ENCODE measurements at regions not wholly inside any gene's neighbourhood (a gene's known extent, or its start where the extent isn't known, plus 50 kb on each side); places are given as distances from the start of the nearest gene placed in this dataset.

GRCh38 chr4:104860238-104861123, 286.2 kb upstream of the TET2 start (continued):
- TF ChIP-seq CTCF (IDR thresholded peaks at IDR 0.05 in 2 of 3, conservative IDR thresholded peaks at IDR 0.05 in 1 of 3; ENCODE audit: control insufficient read depth in 2 of 3, extremely low read depth in 1 of 3, insufficient read depth in 1 of 3, low read depth in 3 of 3, low read length in 3 of 3) (peak; percentile 74 to 96 (median 90); a peak in 5 of 6 replicates), GABPA (IDR thresholded peaks at IDR 0.05; ENCODE audit: low read depth) (no peak), FOXM1 (IDR thresholded peaks at IDR 0.05; ENCODE audit: low read depth, low read length) (peak; percentile 44; the same call in 1 of the 2 replicates), BMI1 (IDR thresholded peaks at IDR 0.05; ENCODE audit: borderline replicate concordance) (no peak), POLR2A (IDR thresholded peaks at IDR 0.05; ENCODE audit: low read depth, low read length) (no peak), CBFB (IDR thresholded peaks at IDR 0.05; ENCODE audit: low read depth) (no peak), NFYB (IDR thresholded peaks at IDR 0.05; ENCODE audit: insufficient read depth, low read depth, low read length) (no peak), IKZF2 (IDR thresholded peaks at IDR 0.05) (no peak), FOXK2 (IDR thresholded peaks at IDR 0.05) (no peak), TAF1 (IDR thresholded peaks at IDR 0.05; ENCODE audit: borderline replicate concordance, low read depth, low read length) (no peak), IRF5 (IDR thresholded peaks at IDR 0.05; ENCODE audit: borderline replicate concordance) (no peak), DPF2 (IDR thresholded peaks at IDR 0.05) (no peak), SMC3 (IDR thresholded peaks at IDR 0.05; ENCODE audit: borderline replicate concordance, low read length) (peak; percentile 97), MEF2A (IDR thresholded peaks at IDR 0.05; ENCODE audit: insufficient read depth, low read depth, low read length) (0 out of 2 replicates have a peak, but pooled peaks have one; percentile 23), SREBF2 (IDR thresholded peaks at IDR 0.05; ENCODE audit: low read length) (no peak), RBBP5 (conservative IDR thresholded peaks at IDR 0.05) (no peak), STAT1 (conservative IDR thresholded peaks at IDR 0.05) (no peak), NFXL1 (IDR thresholded peaks at IDR 0.05; ENCODE audit: borderline replicate concordance) (no peak), TCF7 (IDR thresholded peaks at IDR 0.05; ENCODE audit: borderline replicate concordance) (no peak), MEF2B (IDR thresholded peaks at IDR 0.05; ENCODE audit: partially characterized antibody, poor library complexity, severe bottlenecking) (no peak), HSF1 (IDR thresholded peaks at IDR 0.05; ENCODE audit: low read depth, low read length) (no peak), YY1 (IDR thresholded peaks at IDR 0.05; ENCODE audit: low read depth, low read length) (peak; percentile 41; the same call in 1 of the 2 replicates)
- TF ChIP-seq, protein P1, sequence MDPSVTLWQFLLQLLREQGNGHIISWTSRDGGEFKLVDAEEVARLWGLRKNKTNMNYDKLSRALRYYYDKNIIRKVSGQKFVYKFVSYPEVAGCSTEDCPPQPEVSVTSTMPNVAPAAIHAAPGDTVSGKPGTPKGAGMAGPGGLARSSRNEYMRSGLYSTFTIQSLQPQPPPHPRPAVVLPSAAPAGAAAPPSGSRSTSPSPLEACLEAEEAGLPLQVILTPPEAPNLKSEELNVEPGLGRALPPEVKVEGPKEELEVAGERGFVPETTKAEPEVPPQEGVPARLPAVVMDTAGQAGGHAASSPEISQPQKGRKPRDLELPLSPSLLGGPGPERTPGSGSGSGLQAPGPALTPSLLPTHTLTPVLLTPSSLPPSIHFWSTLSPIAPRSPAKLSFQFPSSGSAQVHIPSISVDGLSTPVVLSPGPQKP (IDR thresholded peaks at IDR 0.05; ENCODE audit: low read depth, low read length), result no peak
- TF ChIP-seq, protein P2, sequence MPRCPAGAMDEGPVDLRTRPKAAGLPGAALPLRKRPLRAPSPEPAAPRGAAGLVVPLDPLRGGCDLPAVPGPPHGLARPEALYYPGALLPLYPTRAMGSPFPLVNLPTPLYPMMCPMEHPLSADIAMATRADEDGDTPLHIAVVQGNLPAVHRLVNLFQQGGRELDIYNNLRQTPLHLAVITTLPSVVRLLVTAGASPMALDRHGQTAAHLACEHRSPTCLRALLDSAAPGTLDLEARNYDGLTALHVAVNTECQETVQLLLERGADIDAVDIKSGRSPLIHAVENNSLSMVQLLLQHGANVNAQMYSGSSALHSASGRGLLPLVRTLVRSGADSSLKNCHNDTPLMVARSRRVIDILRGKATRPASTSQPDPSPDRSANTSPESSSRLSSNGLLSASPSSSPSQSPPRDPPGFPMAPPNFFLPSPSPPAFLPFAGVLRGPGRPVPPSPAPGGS (IDR thresholded peaks at IDR 0.05; ENCODE audit: borderline replicate concordance, insufficient read depth, low read depth, low read length, poor library complexity, severe bottlenecking), result no peak

Data from GM12878 (cell line).